ENCODE measurements at regions not wholly inside any gene's neighbourhood (a gene's known extent, or its start where the extent isn't known, plus 50 kb on each side); places are given as distances from the start of the nearest gene placed in this dataset.
"Not testable (repeated sequence)": the region's sequence is repeated elsewhere in the genome, so short reads cannot be mapped to it uniquely, and the experiment has no call there.

DNA sequence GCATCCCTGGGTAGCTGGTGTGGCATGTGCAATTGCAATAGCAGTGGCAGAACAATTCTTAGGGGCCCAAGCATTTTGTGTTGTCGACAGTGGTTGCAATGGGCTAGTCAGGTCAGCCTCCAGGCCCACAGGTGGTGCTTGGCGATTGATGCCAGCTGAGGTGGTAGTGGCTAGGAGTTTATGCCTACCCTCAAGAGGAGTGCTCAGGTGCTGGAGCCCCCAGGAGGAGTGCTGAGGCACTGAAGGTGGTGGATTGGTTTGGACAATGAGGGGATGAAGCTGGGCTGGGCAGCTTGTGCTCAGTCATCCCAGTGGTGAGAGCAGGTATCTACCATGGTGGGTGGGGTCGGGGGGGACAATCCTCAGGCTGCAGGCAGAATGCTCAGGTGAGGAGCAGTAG lies 877.9 kb upstream of the TMEFF2 start:
- no peak for DNase-seq (ENCODE audit: insufficient read length, low spot score)
- no peak for FAIRE-seq

DNA sequence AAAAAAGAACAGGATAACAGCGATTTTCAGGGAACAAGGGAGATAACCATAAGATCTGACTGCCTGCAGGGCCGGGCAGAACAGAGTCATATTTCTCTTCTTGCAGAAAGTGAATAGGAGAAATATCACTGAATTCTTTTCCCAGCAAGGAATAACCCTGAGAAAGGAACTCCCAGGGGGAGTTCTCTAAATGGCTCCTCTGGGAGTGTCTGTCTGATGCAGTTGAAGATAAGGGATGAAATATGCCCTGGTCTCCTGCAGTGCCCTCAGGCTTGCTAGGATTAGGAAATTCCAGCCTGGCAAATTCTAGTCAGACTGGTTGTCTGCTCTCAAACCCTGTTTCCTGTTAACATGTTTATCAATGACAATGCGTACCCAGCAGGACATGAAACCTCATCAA lies 830.8 kb upstream of the TMEFF2 start:
- DNase-seq (ENCODE audit: insufficient read length, low spot score); FAIRE-seq: not testable (repeated sequence)

DNA sequence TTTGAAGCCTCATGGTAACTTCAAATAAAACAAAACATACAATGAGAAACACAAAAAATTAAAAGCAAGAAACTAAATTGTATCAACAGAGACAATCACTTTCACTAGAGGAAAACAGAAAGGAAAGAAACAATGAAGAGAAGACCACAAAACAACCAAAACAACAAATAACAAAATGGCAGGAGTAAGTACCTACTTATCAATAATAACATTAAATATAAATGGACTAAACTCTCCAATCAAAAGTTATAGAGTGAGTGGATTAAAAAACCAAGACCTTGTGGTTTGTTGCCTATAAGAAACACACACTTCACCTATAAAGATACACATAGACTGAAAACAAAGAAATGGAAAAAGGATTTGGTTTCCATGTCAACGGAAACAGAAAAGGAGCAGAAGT lies 830.1 kb upstream of the TMEFF2 start:
- FAIRE-seq (no peak), DNase-seq (ENCODE audit: insufficient read length, low spot score) (no peak)

GRCh38 chr2:193011870-193012269 lies 817.1 kb upstream of the TMEFF2 start:
- no peak for FAIRE-seq
- DNase-seq (ENCODE audit: insufficient read length, low spot score): no peak

DNA sequence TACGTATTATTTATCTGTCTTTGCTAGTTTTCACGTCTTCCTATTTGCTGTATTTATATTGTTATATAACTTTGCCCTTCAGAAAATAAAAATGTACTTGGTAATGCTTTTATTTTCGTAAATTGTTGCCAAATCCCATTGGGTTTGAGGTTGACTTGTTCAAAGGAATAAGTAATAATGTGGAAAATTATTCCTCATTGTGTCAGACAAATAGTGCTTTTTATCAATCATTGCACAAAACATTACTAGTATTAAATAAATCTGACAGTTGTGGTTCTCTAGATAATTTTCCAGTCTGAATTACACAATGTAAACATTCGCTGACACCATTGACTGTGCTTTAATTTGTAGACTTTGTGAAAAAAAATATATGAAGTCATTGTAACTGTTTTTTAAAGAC lies 798.3 kb upstream of the TMEFF2 start:
- FAIRE-seq: no peak
- DNase-seq (ENCODE audit: insufficient read length, low spot score): no peak

DNA sequence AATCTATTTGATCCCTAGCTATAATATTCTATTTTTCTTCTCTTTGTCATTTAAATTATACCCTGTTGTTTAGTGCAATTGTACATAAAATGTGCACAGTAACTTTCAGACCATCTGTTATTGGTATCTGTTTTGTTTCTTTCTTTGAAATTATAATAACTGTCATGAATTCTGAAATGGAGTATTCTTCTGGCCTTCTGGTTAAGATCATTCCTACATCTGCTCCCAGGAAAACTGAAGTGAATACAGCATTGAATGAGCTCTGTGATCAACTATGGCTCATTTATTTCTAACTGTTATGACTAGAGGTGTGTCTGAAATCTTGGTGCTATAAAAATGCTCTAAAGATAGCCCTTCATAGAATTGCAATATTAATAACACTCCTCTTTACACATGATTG lies 788.4 kb upstream of the TMEFF2 start:
- DNase-seq (ENCODE audit: insufficient read length, low spot score): no peak
- FAIRE-seq: no peak

GRCh38 chr2:192978395-192978794 lies 783.7 kb upstream of the TMEFF2 start:
- no peak for FAIRE-seq
- no peak for DNase-seq (ENCODE audit: insufficient read length, low spot score)

GRCh38 chr2:192971981-192972380 lies 777.2 kb upstream of the TMEFF2 start:
- DNase-seq (ENCODE audit: insufficient read length, low spot score) (no peak), FAIRE-seq (peak; percentile 37)

- DNase-seq (ENCODE audit: insufficient read length, low spot score): no peak
Observed at GRCh38 chr2:192969055-192969454, 774.3 kb upstream of the TMEFF2 start.

DNA sequence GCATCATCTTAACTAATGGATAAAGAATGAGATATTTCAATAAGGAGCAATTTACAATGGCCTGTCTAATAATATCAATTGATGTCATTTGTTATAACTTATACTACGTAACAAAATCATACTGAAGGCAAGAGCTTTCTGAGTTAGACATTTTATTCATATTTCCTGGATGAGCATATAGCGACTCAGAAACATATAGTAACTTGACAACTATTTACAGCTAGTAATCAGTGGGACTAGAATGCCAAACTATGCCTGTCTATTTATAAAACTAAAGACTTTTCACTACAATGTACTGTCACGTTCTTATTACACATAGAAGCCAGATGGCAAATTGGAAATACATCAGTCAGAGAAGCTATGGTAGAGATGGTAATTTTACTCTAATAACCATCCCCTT lies 766.2 kb upstream of the TMEFF2 start:
- FAIRE-seq: no peak
- DNase-seq (ENCODE audit: insufficient read length, low spot score): no peak

More at GRCh38 chr2:192969055-192969454, 774.3 kb upstream of the TMEFF2 start:
- FAIRE-seq: no peak

DNA sequence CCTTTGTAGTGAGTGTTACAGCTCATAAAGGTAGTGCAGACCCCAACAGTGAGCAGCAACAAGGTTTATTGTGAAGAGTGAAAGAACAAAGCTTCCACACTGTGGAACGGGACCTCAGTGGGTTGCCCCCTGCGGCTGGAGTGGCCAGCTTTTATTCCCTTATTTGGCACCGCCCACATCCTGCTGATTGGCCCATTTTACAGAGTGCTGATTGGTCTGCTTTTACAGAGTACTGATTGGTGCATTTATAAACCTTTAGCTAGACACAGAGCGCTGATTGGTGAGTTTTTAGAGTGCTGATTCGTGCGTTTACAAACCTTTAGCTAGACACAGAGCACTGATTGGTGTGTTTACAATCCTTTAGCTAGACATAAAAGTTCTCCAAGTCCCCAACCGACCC lies 763.9 kb upstream of the TMEFF2 start:
- not testable (repeated sequence) for DNase-seq (ENCODE audit: insufficient read length, low spot score); FAIRE-seq

GRCh38 chr2:192957425-192957824 lies 762.7 kb upstream of the TMEFF2 start:
- DNase-seq (ENCODE audit: insufficient read length, low spot score) (no peak), FAIRE-seq (no peak)

GRCh38 chr2:192953116-192953515 lies 758.4 kb upstream of the TMEFF2 start:
- DNase-seq (ENCODE audit: insufficient read length, low spot score) (no peak), FAIRE-seq (no peak)

DNA sequence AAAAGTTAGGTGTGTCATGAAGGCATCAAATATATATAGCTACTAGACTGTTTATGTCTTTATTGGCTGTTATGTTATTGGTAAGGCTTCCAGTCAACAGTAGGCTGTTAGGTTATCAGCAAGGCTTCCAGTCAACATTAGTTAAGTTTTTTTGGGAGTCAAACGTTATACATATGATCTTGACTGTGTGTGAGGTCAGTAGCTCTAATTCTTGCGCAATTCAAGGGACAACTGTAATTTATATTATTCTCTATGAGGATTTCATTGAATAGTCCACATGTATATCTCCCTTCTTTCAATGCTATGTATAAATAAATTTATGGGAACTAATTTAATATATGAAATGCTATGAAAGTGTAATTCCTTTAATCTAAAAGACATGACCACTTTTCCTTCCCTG lies 757.5 kb upstream of the TMEFF2 start:
- FAIRE-seq (no peak), DNase-seq (ENCODE audit: insufficient read length, low spot score) (no peak)

GRCh38 chr2:192948316-192948715 lies 753.6 kb upstream of the TMEFF2 start:
- DNase-seq (ENCODE audit: insufficient read length, low spot score) (no peak), FAIRE-seq (no peak)

GRCh38 chr2:192947352-192947751 lies 752.6 kb upstream of the TMEFF2 start:
- no peak for FAIRE-seq
- DNase-seq (ENCODE audit: insufficient read length, low spot score): no peak

- DNase-seq (ENCODE audit: insufficient read length, low spot score) (no peak), FAIRE-seq (no peak)
Observed at GRCh38 chr2:192940767-192941166, 746.0 kb upstream of the TMEFF2 start.

DNA sequence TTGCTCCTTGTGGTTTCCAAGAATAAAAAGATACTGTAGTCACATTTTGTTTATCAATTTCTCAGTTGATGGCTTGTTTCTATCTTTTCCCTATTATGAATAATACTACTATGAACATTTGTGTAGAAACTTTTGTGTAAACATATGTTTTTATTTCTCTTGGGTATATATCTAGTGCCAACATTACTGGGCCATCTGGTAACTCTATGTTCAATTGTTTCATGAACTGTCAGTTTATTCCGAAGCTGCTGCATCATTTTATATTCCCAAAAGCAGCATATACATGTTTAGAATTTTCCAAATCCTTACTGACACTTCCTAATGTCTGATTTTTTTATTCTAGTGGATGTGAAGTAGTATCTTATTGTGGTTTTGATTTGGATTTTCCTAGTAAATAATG lies 737.6 kb upstream of the TMEFF2 start:
- DNase-seq (ENCODE audit: insufficient read length, low spot score): no peak
- no peak for FAIRE-seq

DNA sequence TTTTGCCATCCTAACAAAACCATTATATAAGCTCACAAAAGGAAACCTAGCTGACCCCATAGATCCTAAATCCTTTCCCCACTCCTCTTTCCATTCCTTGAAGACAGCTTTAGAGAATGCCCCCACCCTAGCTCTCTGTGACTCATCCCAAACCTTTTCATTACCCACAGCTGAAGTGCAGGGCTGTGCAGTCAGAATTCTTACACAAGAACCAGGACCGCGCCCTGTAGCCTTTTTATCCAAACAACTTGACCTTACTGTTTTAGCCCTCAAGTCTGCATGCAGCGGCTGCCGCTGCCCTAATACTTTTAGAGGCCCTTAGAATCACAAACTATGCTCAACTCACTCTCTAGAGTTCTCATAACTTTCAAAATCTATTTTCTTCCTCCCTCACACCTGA lies 726.9 kb upstream of the TMEFF2 start:
- FAIRE-seq; DNase-seq (ENCODE audit: insufficient read length, low spot score): not testable (repeated sequence)

GRCh38 chr2:192901446-192901845 lies 706.7 kb upstream of the TMEFF2 start:
- FAIRE-seq: no peak
- DNase-seq (ENCODE audit: insufficient read length, low spot score): no peak

GRCh38 chr2:192899466-192899865 lies 704.7 kb upstream of the TMEFF2 start:
- FAIRE-seq: no peak
- DNase-seq (ENCODE audit: insufficient read length, low spot score): no peak

- not testable (repeated sequence) for FAIRE-seq; DNase-seq (ENCODE audit: insufficient read length, low spot score)
Observed at GRCh38 chr2:192893976-192894375, 699.2 kb upstream of the TMEFF2 start.

DNA sequence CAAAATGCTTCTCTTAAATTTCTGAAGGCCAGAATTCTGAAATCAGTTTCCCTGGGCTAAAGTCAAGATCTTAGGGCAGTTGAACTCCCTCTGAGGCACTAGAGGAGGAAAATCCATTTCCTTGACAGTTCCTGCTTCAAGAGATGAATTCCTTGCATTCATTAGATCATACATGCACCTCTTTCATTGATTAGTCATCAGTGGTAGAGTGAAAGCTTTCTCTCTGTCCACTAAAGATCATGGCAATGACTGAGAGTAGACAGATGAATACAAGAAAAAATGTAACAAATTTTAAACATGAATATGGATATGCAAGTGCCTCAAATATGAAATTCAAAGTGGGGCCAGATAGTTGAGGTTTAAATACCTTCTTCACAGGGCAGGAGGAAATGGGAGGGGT lies 693.4 kb upstream of the TMEFF2 start:
- DNase-seq (ENCODE audit: insufficient read length, low spot score) (no peak), FAIRE-seq (no peak)

DNA sequence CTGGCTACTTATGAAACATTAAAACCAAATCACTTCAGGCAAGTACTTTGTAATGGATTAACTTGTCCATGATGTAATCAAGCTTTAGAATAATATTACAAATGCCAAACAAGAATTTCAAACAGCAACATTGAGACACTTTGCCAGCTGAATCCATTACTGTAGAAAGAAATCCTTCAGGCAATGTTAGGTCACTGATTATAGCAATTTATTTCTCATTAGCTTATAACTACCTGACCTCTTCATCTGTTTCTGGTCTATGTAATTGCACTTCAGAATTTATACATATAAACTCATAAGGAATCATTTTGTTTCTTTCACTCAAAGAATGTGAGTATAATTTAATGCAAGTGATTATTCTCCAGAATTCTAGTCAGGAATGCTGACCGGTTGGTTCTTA lies 692.6 kb upstream of the TMEFF2 start:
- FAIRE-seq: no peak
- DNase-seq (ENCODE audit: insufficient read length, low spot score): no peak
